Stimulated activated CD4-positive, alpha-beta T cell treated with anti-CD3 and anti-CD28 coated beads, Interleukin-15, amount 100 ng/mL, for 24 hours (primary cell): ENCODE measurements at regions not wholly inside any gene's neighbourhood (a gene's known extent, or its start where the extent isn't known, plus 50 kb on each side); places are given as distances from the start of the nearest gene placed in this dataset.
"Not testable (repeated sequence)": the region's sequence is repeated elsewhere in the genome, so short reads cannot be mapped to it uniquely, and the experiment has no call there.

Experiments used
- DNase-seq: peaks from one replicate; pipeline ENCODE4 v3.0.0-alpha.2; 2020

- no peak for DNase-seq
Observed at GRCh38 chr2:177000061-177000714, 212.4 kb upstream of the HNRNPA3 start.

GRCh38 chr2:177000715-177001072, 211.9 kb upstream of the HNRNPA3 start:
- no peak for DNase-seq

GRCh38 chr2:177001334-177001733, 211.3 kb upstream of the HNRNPA3 start:
- DNase-seq: no peak

GRCh38 chr2:177002983-177003382, 209.6 kb upstream of the HNRNPA3 start:
- no peak for DNase-seq

GRCh38 chr2:177007726-177008125, 204.9 kb upstream of the HNRNPA3 start:
- not testable (repeated sequence) for DNase-seq

GRCh38 chr2:177008662-177009061, 203.9 kb upstream of the HNRNPA3 start:
- not testable (repeated sequence) for DNase-seq

GRCh38 chr2:177010146-177010545, 202.4 kb upstream of the HNRNPA3 start:
- DNase-seq: no peak

- no peak for DNase-seq
Observed at GRCh38 chr2:177010861-177011260, 201.7 kb upstream of the HNRNPA3 start.

GRCh38 chr2:177014946-177015345, 197.6 kb upstream of the HNRNPA3 start:
- DNase-seq: no peak

- no peak for DNase-seq
Observed at GRCh38 chr2:177015356-177015923, 197.2 kb upstream of the HNRNPA3 start.

GRCh38 chr2:177020524-177021119, 192.0 kb upstream of the HNRNPA3 start:
- no peak for DNase-seq

- no peak for DNase-seq
Observed at GRCh38 chr2:177021706-177022343, 190.8 kb upstream of the HNRNPA3 start.

- DNase-seq: no peak
Observed at GRCh38 chr2:177024765-177025164, 187.8 kb upstream of the HNRNPA3 start.

GRCh38 chr2:177026253-177026652, 186.3 kb upstream of the HNRNPA3 start:
- no peak for DNase-seq

GRCh38 chr2:177026956-177027355, 185.6 kb upstream of the HNRNPA3 start:
- no peak for DNase-seq

- no peak for DNase-seq
Observed at GRCh38 chr2:177028296-177028695, 184.3 kb upstream of the HNRNPA3 start.

GRCh38 chr2:177029075-177029474, 183.5 kb upstream of the HNRNPA3 start:
- DNase-seq: no peak

- DNase-seq: no peak
Observed at GRCh38 chr2:177029501-177029900, 183.1 kb upstream of the HNRNPA3 start.

- DNase-seq: no peak
Observed at GRCh38 chr2:177029901-177030300, 182.7 kb upstream of the HNRNPA3 start.

GRCh38 chr2:177030451-177031105, 182.0 kb upstream of the HNRNPA3 start:
- no peak for DNase-seq

GRCh38 chr2:177031438-177032180, 181.0 kb upstream of the HNRNPA3 start:
- DNase-seq: no peak

GRCh38 chr2:177036747-177037146, 175.8 kb upstream of the HNRNPA3 start:
- DNase-seq: no peak

GRCh38 chr2:177037569-177037968, 175.0 kb upstream of the HNRNPA3 start:
- DNase-seq: no peak
